Panc1 (cell line): ENCODE measurements at regions not wholly inside any gene's neighbourhood (a gene's known extent, or its start where the extent isn't known, plus 50 kb on each side); places are given as distances from the start of the nearest gene placed in this dataset.

Experiments used
- ATAC-seq: fragments of 200-7000 bp; cut with Tn5 transposase; 2 replicates; pipeline ENCODE4 v1.9.1; 2020; ENCODE audit warnings: mild to moderate bottlenecking, moderate library complexity
- BruUV-seq: library from RNA; stranded (reverse); fragments of 400-500 nt; replicated peaks from 2 replicates; lab custom pipeline; 2021; lab: Mats Ljungman, UMichigan
- CTCF ChIA-PET: fragments of 300-600 bp; sonication (Branson Sonifier 250); formaldehyde crosslinking; loops from one replicate; lab custom pipeline; 2022; ENCODE audit warnings: antibody characterized with exemption; lab: Charles Lee
- POLR2A ChIA-PET: fragments of 300-600 bp; sonication (Branson Sonifier 250); formaldehyde crosslinking; loops from one replicate; lab custom pipeline; 2022; ENCODE audit warnings: antibody characterized with exemption; lab: Charles Lee
- DNase-seq: peaks from one replicate; pipeline ENCODE4 v3.0.0-alpha.2; 2010; ENCODE audit warnings: low read depth, low spot score
- H3K27ac ChIP-seq: 2 replicates; pipeline ENCODE4 v1.5.1; 2011; ENCODE audit warnings: mild to moderate bottlenecking, low read length, inconsistent platforms
- H3K27me3 ChIP-seq: fragments of 200-500 bp; sonication (Bioruptor generic); 2 replicates; pipeline ENCODE4 v1.6.0; 2014; ENCODE audit warnings: low read length, inconsistent platforms; ENCODE audit not compliant: control insufficient read depth, insufficient read depth
- H3K36me3 ChIP-seq: fragments of 200-500 bp; sonication (Bioruptor generic); 2 replicates; pipeline ENCODE4 v1.5.1; 2014; ENCODE audit warnings: inconsistent platforms, mild to moderate bottlenecking, low read length, moderate library complexity; ENCODE audit not compliant: control insufficient read depth, insufficient read depth
- H3K4me1 ChIP-seq: 2 replicates; pipeline ENCODE4 v1.5.1; 2011; ENCODE audit warnings: inconsistent platforms, mild to moderate bottlenecking, low read length, moderate library complexity; ENCODE audit not compliant: control insufficient read depth, insufficient read depth
- H3K4me3 ChIP-seq, 2 experiments: 2 replicates each; pipeline ENCODE4 v1.5.1; 2011 to 2012; ENCODE audit warnings: low read depth in 2 of 2, low read length in 2 of 2, mild to moderate bottlenecking in 2 of 2, inconsistent platforms in 1 of 2, moderate library complexity in 1 of 2
- H3K9me3 ChIP-seq: fragments of 200-500 bp; sonication (Bioruptor generic); 2 replicates; pipeline ENCODE4 v1.5.1; 2014; ENCODE audit warnings: low read depth, mild to moderate bottlenecking, inconsistent platforms, low read length, moderate library complexity; ENCODE audit not compliant: control insufficient read depth, insufficient read depth
- CTCF ChIP-seq: fragments of 450-650 bp; IDR thresholded peaks from 2 replicates; pipeline ENCODE4 v1.5.1; 2017; ENCODE audit warnings: mild to moderate bottlenecking
- POLR2AphosphoS5 ChIP-seq: IDR thresholded peaks from 2 replicates; pipeline ENCODE4 v1.6.1; 2012; ENCODE audit warnings: mild to moderate bottlenecking, low read depth, low read length, moderate library complexity
- REST ChIP-seq, 2 experiments: IDR thresholded peaks; 2 replicates each; pipeline ENCODE4 v1.6.1; 2011 to 2012; ENCODE audit warnings: low read depth in 2 of 2, control low read depth in 1 of 2, low read length in 1 of 2, mild to moderate bottlenecking in 1 of 2, moderate library complexity in 1 of 2; ENCODE audit not compliant: insufficient read depth in 1 of 2
- SIN3A ChIP-seq: IDR thresholded peaks from 2 replicates; pipeline ENCODE4 v1.6.1; 2012; ENCODE audit warnings: low read depth, mild to moderate bottlenecking, low read length, moderate library complexity, borderline replicate concordance; ENCODE audit not compliant: insufficient read depth
- TCF7L2 ChIP-seq: IDR thresholded peaks from 2 replicates; pipeline ENCODE4 v1.6.1; 2011; ENCODE audit warnings: mild to moderate bottlenecking, low read depth, low read length, inconsistent platforms
- in situ Hi-C: cut with HindIII; loops from 2 replicates; pipeline ENCODE4 v1.10.0; 2016; ENCODE audit warnings: low sequenced_read_pairs, low pct_unique_long_range_greater_than_20kb
- intact Hi-C: fragments of 100-400 bp; cut with micrococcal nuclease; formaldehyde crosslinking; loops from one replicate; pipeline ENCODE4 v1.10.0; 2022; ENCODE audit not compliant: unreplicated experiment

DNA sequence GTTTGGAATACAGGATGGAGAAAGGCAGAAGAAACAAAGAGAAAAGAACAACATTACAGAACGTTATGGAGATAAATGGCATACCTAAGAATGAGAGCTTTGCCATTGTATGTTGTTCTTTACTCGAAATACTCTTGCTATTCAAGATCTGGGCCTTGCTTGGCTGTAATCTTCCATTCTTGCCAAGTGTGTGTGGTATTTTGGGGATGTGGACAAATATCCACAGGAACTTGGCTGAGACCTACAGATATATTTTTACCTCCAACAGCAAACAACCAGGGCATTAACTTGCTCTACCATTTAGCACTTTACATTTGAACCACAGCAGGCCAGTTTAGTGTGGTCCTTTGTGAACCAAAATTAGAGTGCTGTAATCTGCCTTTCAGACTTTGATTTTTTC lies 76.3 kb downstream of the DKK1 start:
- Histone ChIP-seq H3K4me1 (no peaks in the 10 kb centered on the region), H3K4me3 (no peak overlapping the region), H3K27me3 (no peaks in the 10 kb centered on the region), H3K9me3 (peaks cover 13% of the 10 kb centered on the region; the same call in 1 of the 2 replicates), H3K36me3 (no peaks in the 10 kb centered on the region), H3K27ac (peak overlapping the region; percentile 46; the same call in 1 of the 2 replicates)
- ATAC-seq (no peak), DNase-seq (no peak)
- in situ Hi-C loops: no loop called here
- BruUV-seq: no TSS peak
- TF ChIP-seq REST (IDR thresholded peaks at IDR 0.05; ENCODE audit: insufficient read depth in 1 of 2, low read depth in 2 of 2, low read length in 1 of 2): no peak
- TF ChIP-seq TCF7L2: no peak
- TF ChIP-seq CTCF: no peak
- no peak for TF ChIP-seq SIN3A
- TF ChIP-seq POLR2AphosphoS5: no peak
- intact Hi-C loops: no loop called here
- CTCF ChIA-PET: no interaction called here
- POLR2A ChIA-PET: no interaction called here

DNA sequence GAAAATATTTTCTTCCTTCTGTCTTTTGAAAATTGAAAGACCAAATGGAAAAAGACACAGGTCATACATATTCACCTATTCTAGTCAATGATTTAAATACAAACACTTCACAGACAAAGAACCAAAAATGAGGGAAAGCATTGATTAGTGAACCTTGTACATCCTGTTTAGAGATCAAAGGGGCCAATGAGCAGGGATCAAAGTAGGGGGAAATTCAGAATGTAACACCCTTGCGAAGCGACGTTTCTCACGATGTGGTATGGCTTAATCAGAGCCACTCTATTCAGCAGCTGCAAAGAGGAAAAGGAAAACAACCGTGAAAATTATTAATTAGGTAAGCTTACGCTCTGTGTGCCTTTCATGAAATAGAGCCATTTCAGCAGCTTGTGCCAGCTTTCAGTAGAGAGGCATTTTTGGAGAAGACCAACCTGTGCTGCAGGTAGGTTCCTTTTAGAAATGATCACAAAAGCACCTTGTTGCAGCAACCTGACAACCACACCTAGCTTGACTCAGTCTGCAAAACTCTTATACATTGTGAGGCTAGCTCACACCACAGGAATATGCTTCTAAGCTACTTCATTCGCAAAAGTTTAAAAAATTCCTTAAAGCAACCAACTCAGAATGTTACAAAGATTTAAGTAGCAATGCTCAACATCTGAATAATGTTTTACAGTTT lies 78.0 kb downstream of the DKK1 start:
- intact Hi-C loops (no loop called here), in situ Hi-C loops (no loop called here)
- no peaks in the 10 kb centered on the region for H3K27me3 ChIP-seq
- H3K36me3 ChIP-seq: no peaks in the 10 kb centered on the region
- ChIA-PET POLR2A (no interaction called here), CTCF (no interaction called here)
- H3K27ac ChIP-seq: peak overlapping the region; percentile 18; the same call in 1 of the 2 replicates
- ATAC-seq: no peak
- TF ChIP-seq REST (IDR thresholded peaks at IDR 0.05; ENCODE audit: insufficient read depth in 1 of 2, low read depth in 2 of 2, low read length in 1 of 2): no peak
- TF ChIP-seq CTCF: no peak
- TF ChIP-seq SIN3A: no peak
- TF ChIP-seq POLR2AphosphoS5: no peak
- TF ChIP-seq TCF7L2: no peak
- no TSS peak for BruUV-seq
- peaks cover 16% of the 10 kb centered on the region; the same call in 1 of the 2 replicates for H3K9me3 ChIP-seq
- H3K4me3 ChIP-seq: no peak overlapping the region
- no peak for DNase-seq
- no peaks in the 10 kb centered on the region for H3K4me1 ChIP-seq
